Ascending aorta (tissue), 2 donors: ENCODE measurements at regions not wholly inside any gene's neighbourhood (a gene's known extent, or its start where the extent isn't known, plus 50 kb on each side); places are given as distances from the start of the nearest gene placed in this dataset.

Experiments
- DNase-seq, 2 donors: peaks; one replicate each; pipeline ENCODE4 v3.0.0-alpha.2; 2019; ENCODE audit warnings: low spot score in 2 of 2
- H3K27ac ChIP-seq, 2 donors: fragments of 200-600 bp; sonication (generic); one replicate each; pipeline ENCODE4 v1.5.1; 2016 to 2017; ENCODE audit warnings: mild to moderate bottlenecking in 1 of 2
- H3K27me3 ChIP-seq: fragments of 200-600 bp; sonication (generic); one replicate; pipeline ENCODE4 v1.5.1; 2017
- H3K36me3 ChIP-seq, 2 donors: fragments of 200-600 bp; sonication (generic); one replicate each; pipeline ENCODE4 v1.5.1; 2016
- H3K4me1 ChIP-seq, 2 donors: fragments of 200-600 bp; sonication (generic); one replicate each; pipeline ENCODE4 v1.5.1; 2016 to 2017; ENCODE audit warnings: mild to moderate bottlenecking in 1 of 2
- H3K4me3 ChIP-seq, 2 donors: fragments of 200-600 bp; sonication (generic); one replicate each; pipeline ENCODE4 v1.5.1; 2016 to 2017; ENCODE audit warnings: mild to moderate bottlenecking in 1 of 2
- H3K9me3 ChIP-seq, 2 donors: fragments of 200-600 bp; sonication (generic); one replicate each; pipeline ENCODE4 v1.5.1; 2016
- CTCF ChIP-seq, 3 experiments: fragments of 200-600 bp in 2 of 3; fragments of 450-650 bp in 1 of 3; sonication (generic) in 2 of 3; IDR thresholded peaks; one replicate each; pipeline ENCODE4 v1.5.1; 2016 to 2019; ENCODE audit warnings: antibody characterized with exemption in 3 of 3, mild to moderate bottlenecking in 1 of 3, moderate library complexity in 1 of 3
- intact Hi-C: fragments of 100-400 bp; cut with DNase I; formaldehyde crosslinking; loops from one replicate; pipeline ENCODE4 v1.15.1; 2023

GRCh38 chr4:65971686-65972085, 301.4 kb upstream of the EPHA5 start:
- Histone ChIP-seq H3K4me3 (no peak overlapping the region), H3K4me1 (no peaks in the 10 kb centered on the region), H3K27ac (no peak overlapping the region), H3K27me3 (no peaks in the 10 kb centered on the region), H3K36me3 (no peaks in the 10 kb centered on the region), H3K9me3 (no peaks in the 10 kb centered on the region)
- no peak for DNase-seq
- intact Hi-C loops: no loop called here
- TF ChIP-seq CTCF (IDR thresholded peaks at IDR 0.05): no peak

- intact Hi-C loops: no loop called here
- TF ChIP-seq CTCF (IDR thresholded peaks at IDR 0.05): no peak
- Histone ChIP-seq H3K9me3 (no peaks in the 10 kb centered on the region), H3K36me3 (no peaks in the 10 kb centered on the region), H3K4me1 (no peaks in the 10 kb centered on the region), H3K27ac (no peak overlapping the region), H3K4me3 (no peak overlapping the region), H3K27me3 (no peaks in the 10 kb centered on the region)
- no peak for DNase-seq
Observed at GRCh38 chr4:65968831-65969558, 298.7 kb upstream of the EPHA5 start.

GRCh38 chr4:65960751-65961150, 290.5 kb upstream of the EPHA5 start:
- intact Hi-C loops: no loop called here
- Histone ChIP-seq H3K4me3 (no peak overlapping the region), H3K27me3 (no peaks in the 10 kb centered on the region), H3K9me3 (no peaks in the 10 kb centered on the region), H3K4me1 (no peaks in the 10 kb centered on the region), H3K36me3 (no peaks in the 10 kb centered on the region), H3K27ac (no peak overlapping the region)
- DNase-seq: no peak
- no peak for TF ChIP-seq CTCF (IDR thresholded peaks at IDR 0.05)

GRCh38 chr4:65954416-65954815, 284.1 kb upstream of the EPHA5 start:
- Histone ChIP-seq H3K27me3 (no peaks in the 10 kb centered on the region), H3K4me1 (no peaks in the 10 kb centered on the region), H3K36me3 (no peaks in the 10 kb centered on the region), H3K9me3 (no peaks in the 10 kb centered on the region), H3K4me3 (no peak overlapping the region), H3K27ac (no peak overlapping the region)
- no peak for DNase-seq
- intact Hi-C loops: no loop called here
- TF ChIP-seq CTCF (IDR thresholded peaks at IDR 0.05): no peak

- DNase-seq: no peak
- no peaks in the 10 kb centered on the region for H3K4me1 ChIP-seq
- H3K27me3 ChIP-seq: no peaks in the 10 kb centered on the region
- intact Hi-C loops: no loop called here
- no peak overlapping the region for H3K27ac ChIP-seq
- TF ChIP-seq CTCF (IDR thresholded peaks at IDR 0.05): no peak
- no peaks in the 10 kb centered on the region for H3K9me3 ChIP-seq
- no peak overlapping the region for H3K4me3 ChIP-seq
- no peaks in the 10 kb centered on the region for H3K36me3 ChIP-seq
Observed at GRCh38 chr4:65951177-65951576, 280.9 kb upstream of the EPHA5 start.

GRCh38 chr4:65943076-65943475, 272.8 kb upstream of the EPHA5 start:
- intact Hi-C loops: no loop called here
- no peak overlapping the region for H3K4me3 ChIP-seq

More at GRCh38 chr4:65943076-65943475, 272.8 kb upstream of the EPHA5 start:
- TF ChIP-seq CTCF (IDR thresholded peaks at IDR 0.05): no peak
- H3K36me3 ChIP-seq: no peaks in the 10 kb centered on the region
- no peaks in the 10 kb centered on the region for H3K9me3 ChIP-seq
- no peaks in the 10 kb centered on the region for H3K27me3 ChIP-seq
- DNase-seq: no peak
- no peak overlapping the region for H3K27ac ChIP-seq
- no peaks in the 10 kb centered on the region for H3K4me1 ChIP-seq
